ENCODE measurements at regions not wholly inside any gene's neighbourhood (a gene's known extent, or its start where the extent isn't known, plus 50 kb on each side); places are given as distances from the start of the nearest gene placed in this dataset.
"Not testable (repeated sequence)": the region's sequence is repeated elsewhere in the genome, so short reads cannot be mapped to it uniquely, and the experiment has no call there.

DNA sequence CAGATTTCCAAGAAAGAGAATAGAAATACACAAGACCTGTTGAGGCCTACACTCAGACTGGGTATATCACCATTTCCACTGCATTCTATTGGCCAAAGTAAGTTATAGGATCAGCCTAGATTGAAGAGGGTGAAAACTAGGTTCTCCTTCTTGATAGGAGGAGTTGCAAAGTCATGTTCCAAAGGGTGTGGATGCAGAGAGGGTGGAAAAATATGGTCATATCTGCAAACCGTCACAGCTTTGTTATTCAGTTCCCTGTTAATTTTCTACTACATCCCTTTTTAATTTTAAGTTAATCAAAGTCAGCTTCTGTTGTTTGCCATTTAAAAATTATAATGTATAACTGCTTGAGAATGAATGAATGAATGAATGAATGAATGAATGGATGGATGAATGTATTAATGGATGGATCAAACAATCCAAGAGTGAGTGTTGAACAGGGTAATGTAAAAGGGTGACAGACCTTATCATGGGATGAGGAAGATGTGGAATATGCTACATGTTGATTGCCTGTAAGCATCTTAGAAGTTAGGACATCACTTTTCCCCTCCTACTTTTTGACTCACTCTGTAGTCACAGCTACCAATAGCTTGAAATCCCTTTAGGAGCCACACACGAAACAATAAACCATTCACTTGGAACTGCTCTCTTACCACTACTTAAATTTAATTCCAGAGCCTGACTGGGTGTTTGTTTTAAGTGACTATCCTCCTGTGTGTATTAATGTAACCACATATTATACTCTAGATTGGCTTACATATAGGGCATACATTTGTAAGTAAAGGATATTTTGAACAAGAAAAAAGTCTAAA lies 121.5 kb downstream of the CCDC34 start:
- no peak for DNase-seq

DNA sequence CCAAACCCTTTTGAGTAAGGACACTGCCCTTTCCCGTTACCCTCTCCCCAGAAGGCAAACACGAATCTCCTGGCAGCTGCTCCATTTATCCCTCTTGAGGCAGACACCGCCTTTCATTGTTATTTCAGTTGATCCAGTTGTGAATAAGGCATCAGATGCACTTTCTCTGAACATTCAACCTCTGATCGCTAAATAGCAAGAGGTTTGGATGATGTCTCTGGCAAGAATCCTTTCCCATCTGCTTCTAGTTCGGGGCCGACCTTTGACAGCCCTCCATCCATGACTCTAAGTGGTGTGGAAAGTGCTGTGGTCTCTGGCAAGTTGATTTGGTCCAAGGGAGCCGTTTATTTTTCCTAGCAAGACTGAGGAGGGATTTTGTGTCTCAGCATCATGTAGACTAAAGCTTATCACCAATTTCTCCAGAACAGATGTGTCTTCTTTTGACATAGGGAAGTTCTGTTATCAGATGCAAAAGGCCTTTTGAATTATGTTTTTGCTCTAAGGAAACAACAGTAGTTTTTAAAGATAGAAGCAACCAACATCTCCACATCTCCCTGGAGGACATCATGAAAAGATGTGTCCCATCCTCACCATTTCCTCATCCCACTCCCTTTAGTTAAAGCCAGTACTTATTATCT lies 123.6 kb downstream of the CCDC34 start:
- no peak for DNase-seq

DNA sequence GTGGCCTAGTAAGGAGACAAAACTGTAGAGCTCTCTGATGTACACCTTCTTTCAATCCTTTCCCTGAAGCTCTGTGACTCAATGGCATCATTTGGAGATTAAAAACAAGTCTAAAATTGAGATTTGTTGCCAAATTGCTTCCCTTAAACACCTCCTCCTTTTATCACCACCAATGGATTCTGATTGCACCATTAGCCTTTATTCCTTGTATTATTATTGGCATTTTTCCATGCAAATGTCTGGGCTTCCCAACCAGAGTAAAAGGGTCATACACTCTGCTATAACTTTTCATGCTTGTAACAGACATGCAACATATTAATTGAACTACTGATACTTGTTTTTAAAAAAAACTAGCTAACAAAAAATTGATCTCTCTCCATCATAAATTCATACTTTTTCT lies 124.2 kb downstream of the CCDC34 start:
- no peak for DNase-seq

DNA sequence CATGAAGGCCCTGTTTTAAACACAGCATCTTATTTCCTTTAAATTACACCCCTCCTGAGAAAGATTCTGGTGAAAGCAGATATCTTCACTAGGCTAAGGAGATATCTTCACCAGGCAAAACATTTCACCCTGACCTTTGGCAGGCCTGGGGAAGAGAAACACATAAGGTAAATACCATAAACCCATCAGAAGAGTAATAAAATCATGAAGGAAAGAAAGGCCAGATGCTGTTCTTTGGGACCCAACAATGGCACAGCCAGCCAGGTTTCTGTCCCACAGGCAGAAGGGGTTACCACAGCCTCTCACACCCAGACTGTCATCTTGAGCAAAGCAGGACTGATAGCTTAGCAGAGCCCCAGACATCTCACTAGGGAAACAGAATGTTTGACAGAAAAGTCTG lies 125.4 kb downstream of the CCDC34 start:
- no peak for DNase-seq

DNA sequence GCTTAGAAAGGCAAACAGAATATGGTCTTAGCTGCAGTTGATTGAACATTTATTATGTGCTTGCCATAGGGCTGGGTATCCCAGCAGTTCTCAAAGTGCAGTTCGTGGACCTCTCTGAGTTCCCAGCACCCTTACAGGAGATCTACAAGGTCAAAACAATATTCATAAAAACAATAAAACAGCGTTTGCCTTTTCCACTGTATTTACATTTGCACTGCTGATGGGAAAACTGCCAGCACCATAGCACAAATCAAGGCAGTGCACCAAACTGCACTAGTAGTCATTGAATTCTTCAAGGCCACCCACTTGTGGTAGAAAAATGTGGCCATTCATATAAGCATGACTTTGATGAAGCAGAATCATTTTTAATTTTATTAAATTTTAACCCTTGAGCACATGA lies 128.1 kb downstream of the CCDC34 start:
- DNase-seq, result no peak

DNA sequence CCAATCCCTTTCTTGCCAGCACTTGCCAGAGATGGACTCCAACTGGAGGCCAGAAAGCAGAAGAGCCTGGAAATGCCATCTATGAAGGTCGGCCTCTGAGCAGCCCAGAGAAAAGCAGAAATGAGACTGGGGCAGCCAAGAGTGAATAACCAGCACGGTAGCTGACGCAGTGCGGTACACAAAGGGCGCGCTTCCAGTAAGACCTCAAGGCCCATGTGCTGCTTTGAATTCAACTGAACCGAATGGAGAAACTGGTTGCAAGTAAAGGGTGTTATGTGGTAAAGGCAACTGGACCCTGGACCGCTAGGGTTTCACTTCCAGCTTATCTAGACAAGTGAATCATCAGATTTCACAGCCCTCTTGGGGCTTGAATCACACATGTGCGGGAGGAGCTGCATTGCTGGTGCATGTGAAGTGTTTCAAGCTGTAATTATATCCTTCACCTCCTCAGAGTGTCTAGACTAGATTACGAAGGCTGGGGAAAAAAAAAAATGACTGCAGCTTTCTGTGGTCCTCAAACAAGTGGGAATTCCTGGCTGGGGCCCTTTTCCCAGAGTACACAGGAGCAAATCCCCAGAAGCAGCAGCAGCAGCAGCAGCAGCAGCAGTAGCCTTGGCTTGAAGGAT lies 128.9 kb downstream of the CCDC34 start:
- no peak for DNase-seq

DNA sequence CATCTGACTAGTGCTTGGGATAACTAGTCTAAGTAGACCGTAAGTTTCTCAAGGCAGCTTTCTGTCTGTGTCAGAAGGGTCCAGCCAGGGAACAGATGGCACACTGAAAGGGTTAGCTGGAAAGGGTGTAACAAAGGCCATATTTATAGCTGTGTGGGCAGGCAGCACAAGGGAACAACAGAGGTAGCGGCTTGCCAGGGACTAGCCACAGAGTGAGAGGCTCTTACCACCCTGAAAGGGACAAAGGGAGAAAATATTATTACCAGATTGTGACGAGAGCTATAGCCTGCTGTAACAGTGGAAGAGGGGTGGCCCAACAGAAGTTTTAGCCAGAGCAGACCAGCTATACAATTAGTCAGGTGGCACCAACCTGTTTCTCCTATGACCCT lies 129.4 kb downstream of the CCDC34 start:
- DNase-seq, result no peak

DNA sequence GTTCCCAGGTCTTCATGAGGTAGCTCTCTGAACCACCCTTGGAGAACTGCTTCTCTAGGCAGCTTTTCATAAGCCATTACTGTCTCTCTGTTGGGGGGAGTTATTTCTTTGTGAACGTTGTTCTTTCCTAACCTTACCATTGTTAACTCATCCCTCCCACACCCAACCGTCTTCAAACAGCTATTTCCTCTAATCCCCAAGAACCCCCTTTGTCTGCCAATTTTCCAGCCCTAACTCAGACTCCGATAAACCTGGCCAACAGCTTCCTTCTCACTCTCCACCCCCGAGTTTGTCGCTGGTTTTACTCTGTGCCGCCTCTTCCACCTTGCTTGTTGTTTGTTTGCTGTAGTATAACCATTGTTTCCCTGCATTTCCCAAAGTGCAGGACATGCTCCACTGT lies 131.5 kb downstream of the CCDC34 start:
- no peak for DNase-seq

DNA sequence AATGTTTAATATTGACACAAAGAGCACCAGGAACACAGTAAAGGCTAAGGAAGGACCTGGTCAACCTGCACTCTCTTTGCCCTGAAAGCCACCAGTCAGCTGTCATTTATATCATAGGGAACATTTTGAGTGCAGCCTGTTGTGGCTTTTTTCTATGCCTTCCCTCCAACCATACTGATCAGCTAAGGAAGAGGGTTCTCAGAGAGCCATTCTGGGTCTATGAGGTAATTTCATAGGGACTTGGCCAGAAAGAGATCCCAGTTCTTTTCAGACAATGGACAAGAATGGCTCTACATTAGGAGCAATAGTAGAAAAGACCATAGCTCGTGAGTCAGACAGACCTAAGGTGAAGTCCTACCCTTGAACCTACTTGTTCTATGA lies 132.8 kb downstream of the CCDC34 start:
- no peak for DNase-seq

DNA sequence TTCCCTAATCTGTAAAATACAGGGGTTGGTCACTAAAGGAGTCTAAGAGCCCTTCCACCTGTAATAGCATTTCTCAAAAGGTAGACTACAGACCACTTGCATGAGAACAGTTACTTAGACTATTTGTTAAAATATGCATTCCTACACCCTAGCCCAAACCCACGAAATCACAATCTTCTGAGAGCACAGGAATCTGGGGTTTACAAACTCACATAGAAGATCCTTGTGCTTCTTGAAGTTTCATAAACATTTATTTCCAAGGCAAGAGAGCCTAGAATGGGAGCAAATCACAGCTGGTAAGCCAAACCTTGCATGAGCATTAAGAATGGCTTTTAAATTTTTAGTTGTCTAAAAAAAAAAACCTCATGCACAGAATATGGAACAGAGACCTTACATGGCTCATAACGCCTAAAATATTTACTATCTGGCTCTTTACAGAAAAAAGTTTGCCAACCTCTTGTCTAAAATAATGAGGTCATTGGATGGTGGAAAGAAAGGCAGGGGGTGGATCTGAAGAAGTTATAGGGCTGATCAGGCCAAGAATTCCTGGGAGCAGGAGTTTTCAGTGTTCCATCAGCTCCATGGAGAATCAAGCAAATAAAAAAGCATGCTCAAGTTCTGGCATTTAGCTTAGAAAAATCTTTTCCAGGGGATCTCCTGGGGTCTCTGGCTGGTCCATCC lies 133.4 kb downstream of the CCDC34 start:
- DNase-seq, result no peak

DNA sequence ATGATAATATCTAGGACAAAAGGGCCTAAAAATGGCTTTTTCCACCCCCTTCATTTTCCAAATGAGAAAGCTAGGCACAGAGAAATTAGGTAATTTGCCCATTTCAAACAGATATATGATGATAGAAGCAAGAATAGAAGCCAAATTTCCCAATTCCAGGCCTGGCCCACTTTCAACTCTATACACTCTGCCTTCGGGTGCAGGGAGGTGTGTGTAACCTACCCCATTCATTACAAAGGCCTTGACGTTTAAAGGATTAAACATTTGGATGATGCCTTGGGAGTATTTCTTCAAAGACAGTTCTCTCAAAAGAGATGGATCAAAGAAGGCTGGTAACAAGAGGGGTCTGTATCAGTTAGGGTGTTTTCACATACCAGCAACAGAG lies 134.1 kb downstream of the CCDC34 start:
- DNase-seq, result no peak

DNA sequence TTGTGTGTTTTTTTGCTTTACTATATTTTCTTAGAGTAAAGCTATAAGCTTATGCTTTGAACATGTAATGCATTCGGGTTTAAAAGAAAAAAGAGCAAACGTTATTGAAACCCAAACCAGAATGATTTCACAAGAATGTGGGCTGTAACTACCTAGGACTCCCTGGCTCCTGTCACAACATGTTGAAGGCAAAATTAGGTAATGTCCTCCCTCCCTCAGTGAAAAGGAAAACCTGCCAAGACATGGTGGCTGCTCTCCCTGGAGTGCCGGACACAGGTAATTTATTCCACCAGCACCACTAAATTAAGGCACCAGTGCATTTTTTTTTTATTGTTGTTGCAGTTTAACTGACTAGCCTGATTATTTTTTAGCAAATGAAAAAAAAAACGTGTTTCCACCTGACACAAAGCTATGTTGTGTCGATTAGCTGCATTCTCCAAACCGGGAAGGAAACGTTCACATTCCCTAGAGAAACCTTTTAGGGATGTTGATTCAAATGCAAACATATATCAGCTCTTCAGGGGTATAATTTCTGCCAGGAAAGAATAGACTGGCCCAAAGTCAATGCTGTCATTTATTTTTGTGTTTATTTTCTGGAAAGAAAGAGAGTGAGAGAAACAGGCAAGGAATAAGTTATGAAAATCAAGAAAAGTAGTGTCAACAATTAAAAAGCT lies 134.6 kb downstream of the CCDC34 start:
- DNase-seq, result no peak

DNA sequence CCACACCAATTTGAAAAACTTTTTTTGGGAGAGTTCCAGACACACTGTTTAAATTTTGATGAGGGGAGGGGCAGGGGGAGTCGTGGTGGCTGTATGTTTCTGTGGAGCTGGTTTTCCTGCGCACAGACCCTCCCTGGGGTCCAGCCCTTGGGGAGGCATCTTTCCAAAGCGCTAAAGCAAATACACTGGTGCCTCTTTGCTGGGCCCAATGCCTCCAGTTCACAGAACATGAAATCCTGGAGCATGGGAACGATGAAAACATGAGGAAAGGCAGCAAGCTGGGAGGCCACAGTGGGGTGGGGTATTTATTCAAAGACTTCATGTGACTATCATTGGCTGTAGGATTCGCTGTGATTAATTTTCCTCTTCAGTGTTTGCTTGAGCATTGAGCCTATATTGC lies 135.3 kb downstream of the CCDC34 start:
- no peak for DNase-seq

DNA sequence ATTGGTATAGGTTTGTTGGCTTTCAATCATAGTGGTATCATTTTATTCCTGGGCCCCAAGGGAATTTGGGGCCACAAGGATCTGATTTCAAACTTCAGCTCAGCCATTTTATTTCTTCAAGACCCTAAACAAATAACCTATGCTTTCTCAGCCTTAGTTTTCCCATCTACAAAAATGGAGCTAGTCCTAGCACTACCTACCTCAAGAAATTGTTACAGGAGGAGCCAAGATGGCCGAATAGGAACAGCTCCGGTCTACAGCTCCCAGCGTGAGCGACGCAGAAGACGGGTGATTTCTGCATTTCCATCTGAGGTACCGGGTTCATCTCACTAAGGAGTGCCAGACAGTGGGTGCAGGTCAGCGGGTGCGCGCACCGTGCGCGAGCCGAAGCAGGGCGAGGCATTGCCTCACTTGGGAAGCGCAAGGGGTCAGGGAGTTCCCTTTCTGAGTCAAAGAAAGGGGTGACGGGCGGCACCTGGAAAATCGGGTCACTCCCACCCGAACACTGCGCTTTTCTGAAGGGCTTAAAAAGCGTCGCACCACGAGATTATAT lies 143.5 kb downstream of the CCDC34 start:
- DNase-seq, result not testable (repeated sequence)

DNA sequence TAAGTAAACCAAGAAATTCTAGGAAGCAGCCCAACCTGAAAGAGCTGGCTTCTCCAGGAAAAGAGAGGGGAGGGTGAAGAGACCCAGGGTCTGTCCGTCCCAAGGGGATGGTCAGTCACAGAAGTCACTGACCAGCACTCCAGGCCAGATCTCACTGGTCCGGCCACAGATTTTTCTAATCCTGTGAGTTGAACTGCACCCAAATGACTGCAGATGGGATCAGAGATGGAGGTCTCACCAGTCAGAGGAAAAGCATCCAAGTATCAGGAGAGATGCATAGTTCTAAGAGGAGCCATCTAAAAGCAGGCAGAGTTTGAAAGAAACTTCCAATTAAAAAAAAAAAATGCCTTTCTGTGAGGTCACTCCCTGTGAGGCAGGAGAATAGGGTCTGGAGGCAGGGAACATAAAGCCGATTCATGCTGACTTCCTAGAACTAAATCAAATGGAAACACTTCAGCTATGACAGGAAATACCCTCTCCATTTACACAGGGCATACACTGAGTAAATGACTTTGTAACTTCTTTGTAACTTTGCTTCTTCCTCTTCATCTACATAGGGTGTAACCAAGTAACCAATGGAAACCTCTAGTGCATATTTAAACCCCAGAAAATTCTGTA lies 144.5 kb downstream of the CCDC34 start:
- DNase-seq, result no peak

DNA sequence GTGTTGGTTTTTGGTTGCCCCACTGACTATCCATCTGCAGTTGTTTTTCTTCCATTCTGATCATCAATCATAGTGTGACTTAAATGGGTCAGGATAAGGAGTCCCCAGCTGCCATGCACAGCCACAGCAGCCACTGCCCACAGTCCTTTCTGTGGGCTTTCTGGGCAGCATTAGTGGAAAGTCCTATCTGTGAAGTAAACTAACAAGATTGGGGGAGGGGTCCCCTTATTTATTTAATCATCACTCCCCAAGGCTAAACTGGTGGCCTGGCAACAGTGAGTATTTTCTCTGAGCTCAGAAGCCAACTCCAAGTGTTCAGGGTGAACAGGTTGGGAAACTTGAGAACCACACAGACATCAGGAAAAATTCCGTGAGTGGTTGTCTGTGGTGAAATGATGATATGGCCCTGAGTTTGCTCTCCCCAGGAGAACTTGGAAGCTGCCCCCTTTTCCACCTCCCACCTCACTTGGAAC lies 145.0 kb downstream of the CCDC34 start:
- no peak for DNase-seq

DNA sequence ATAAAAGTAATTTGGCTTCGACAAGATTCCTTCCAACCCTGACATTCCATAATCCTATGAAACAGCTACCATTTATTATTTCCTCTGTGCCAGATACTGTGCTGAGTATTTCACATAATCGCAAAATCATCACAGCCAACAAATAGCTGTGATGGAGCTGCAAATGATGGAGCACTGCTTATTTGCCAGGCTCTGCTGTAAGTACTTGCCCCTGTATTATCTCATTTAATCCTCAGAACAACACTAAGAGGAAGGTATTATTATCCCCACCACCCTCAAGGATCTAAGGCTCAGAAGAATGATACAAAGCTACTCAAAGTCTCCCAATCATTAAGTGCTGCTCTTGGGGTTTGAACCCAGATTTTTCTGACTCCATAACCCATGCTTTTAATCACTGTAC lies 145.5 kb downstream of the CCDC34 start:
- DNase-seq, result no peak

DNA sequence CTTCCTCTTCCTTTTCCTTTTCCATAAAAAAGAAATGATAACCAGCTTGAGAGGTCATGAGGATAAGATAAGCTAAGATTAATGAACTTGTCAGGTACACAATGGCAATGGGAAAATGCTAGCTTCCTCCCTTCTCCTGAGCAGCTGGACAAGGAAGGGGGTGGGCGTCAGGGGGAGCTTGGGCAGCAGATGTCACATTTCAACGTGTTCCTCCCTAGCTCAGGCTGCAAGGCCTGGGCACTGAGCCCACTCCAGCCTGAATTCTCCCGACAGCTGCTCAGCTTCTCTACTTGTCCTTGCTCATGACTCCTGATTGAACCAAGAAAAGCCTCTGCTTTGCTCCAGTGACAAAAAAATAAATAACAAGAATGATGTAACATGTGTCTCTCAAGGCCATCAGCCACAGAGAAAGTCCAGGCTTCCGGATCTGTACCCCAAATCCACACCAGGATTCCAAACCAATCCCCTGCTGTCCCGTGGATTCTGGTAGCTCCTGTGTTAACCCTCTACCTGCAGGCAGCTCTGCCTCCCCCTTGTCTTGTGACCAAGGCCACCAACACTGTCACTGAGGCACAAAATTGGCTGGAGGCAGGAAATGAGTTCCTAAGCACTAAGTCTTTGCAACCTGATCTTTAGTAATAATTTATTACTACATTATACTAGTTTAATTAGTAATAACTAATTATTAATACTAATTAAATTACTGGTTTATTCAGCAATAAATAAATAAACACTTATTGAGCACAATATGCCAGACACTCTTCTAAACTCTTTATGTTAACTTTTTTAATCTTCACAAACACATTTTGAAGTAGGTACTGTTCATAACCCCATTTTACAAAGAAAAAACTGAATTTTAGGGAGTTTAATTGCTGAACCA lies 146.5 kb downstream of the CCDC34 start:
- DNase-seq, result no peak

DNA sequence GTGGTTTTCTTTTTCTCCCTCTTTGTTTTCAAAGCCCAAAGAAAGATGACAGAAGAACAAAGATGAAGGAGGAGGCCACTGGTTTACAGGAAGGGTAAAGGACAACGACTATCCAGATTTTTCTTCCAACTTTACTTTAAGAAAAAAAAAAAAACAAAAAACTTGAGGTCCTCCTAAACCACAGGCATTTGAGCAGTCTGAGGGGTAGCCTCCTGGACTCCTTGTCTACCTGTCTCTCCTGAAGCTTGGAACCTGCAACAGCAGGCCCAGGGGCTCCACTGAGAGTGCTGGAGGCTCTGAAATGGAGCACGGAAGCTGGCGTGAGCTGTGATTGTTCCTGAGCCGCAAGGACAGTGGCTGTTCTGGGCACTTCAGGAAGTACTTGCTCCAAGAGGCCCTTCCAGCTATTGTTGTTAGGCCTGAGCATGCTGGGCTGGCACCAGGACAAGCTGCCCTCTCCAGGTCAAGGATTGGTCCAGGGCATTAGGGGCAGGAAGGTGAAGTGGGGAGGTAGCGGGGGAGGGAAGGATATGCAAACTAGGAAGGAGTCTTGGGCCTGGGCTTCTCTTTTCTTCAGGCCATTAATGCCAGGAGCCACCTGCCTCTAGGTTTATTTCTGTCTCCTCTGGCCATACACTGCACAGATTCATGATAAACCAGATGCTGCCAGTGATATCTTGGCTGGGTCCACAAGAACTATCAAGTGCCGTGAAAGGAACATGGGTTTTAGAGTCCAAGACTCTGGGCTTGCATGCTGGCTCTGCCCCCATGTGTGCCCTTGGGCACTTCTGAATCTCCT lies 147.3 kb downstream of the CCDC34 start:
- no peak for DNase-seq

DNA sequence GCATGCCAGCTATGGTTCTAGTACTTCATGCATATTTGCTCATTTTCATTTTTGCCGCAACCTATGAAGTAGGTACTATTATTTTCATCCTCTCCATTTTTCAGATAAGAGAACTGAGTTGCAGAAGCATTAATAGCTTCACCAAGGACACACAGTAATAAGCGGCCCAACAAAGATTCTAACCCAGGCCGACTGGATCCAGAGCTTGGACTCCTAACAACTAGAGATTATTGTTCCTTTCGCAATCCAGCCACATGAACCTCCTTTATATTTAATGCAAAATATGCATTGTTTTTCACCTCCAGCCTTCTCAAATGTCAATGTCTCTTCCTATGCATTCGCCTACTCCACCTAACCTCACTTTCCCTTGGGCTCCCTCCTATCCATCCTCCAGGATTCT lies 148.3 kb downstream of the CCDC34 start:
- DNase-seq, result no peak

All from central memory CD4-positive, alpha-beta T cell (primary cell).